ENCODE measurements at regions not wholly inside any gene's neighbourhood (a gene's known extent, or its start where the extent isn't known, plus 50 kb on each side); places are given as distances from the start of the nearest gene placed in this dataset.

GRCh38 chr10:33573606-33574005, 239.1 kb upstream of the NRP1 start:
- no peak for TF ChIP-seq CTCF (IDR thresholded peaks at IDR 0.05; ENCODE audit: insufficient read depth in 1 of 2, low read depth in 1 of 2, low read length in 1 of 2, severe bottlenecking in 1 of 2, unreplicated experiment in 1 of 2)
- intact Hi-C loops (cut with micrococcal nuclease; ENCODE audit: unreplicated experiment) = no loop called here
- Mint-ChIP-seq H3K36me3 (ENCODE audit: insufficient read depth, unreplicated experiment) (no peaks in the 10 kb centered on the region), H3K27ac (ENCODE audit: unreplicated experiment) (no peak overlapping the region), H3K27me3 (ENCODE audit: insufficient read depth, unreplicated experiment) (no peaks in the 10 kb centered on the region), H3K4me1 (ENCODE audit: low read depth, unreplicated experiment) (peaks cover 23% of the 10 kb centered on the region), H3K9me3 (ENCODE audit: unreplicated experiment) (peaks cover 11% of the 10 kb centered on the region), H3K4me3 (ENCODE audit: unreplicated experiment) (no peak overlapping the region)
- no TSS peak for BruUV-seq (replicated peaks)
- POLR2A ChIA-PET = no interaction called here
- CTCF ChIA-PET = no interaction called here
- DNase-seq = no peak
- H3K4me1 ChIP-seq = peaks cover 8% of the 10 kb centered on the region
- no peaks in the 10 kb centered on the region for H3K36me3 ChIP-seq (ENCODE audit: control insufficient read depth, insufficient read depth, low read length)
- no peaks in the 10 kb centered on the region for H3K9me3 ChIP-seq
- H3K4me3 ChIP-seq (ENCODE audit: low read depth, low read length) = no peak overlapping the region
- no peaks in the 10 kb centered on the region for H3K27me3 ChIP-seq (replicated peaks; ENCODE audit: control insufficient read depth, insufficient read depth, low read length)

GRCh38 chr10:33571616-33572015, 237.1 kb upstream of the NRP1 start:
- intact Hi-C loops (cut with micrococcal nuclease; ENCODE audit: unreplicated experiment) = loop anchor here (2.0 kb wide), 1 partner anchor 241 kb away; no protein-coding TSS in a partner anchor
- peak; percentile 63 for DNase-seq
- H3K27ac Mint-ChIP-seq (ENCODE audit: unreplicated experiment) = peak overlapping the region; percentile 38
- Histone ChIP-seq H3K9me3 (no peaks in the 10 kb centered on the region), H3K4me3 (ENCODE audit: low read depth, low read length) (no peak overlapping the region), H3K36me3 (ENCODE audit: control insufficient read depth, insufficient read depth, low read length) (no peaks in the 10 kb centered on the region), H3K4me1 (peaks cover 8% of the 10 kb centered on the region), H3K27me3 (replicated peaks; ENCODE audit: control insufficient read depth, insufficient read depth, low read length) (no peaks in the 10 kb centered on the region)
- no TSS peak for BruUV-seq (replicated peaks)
- no peak overlapping the region for H3K4me3 Mint-ChIP-seq (ENCODE audit: unreplicated experiment)
- H3K4me1 Mint-ChIP-seq (ENCODE audit: low read depth, unreplicated experiment) = peaks cover 23% of the 10 kb centered on the region
- ChIA-PET CTCF (no interaction called here), POLR2A (no interaction called here)
- H3K27me3 Mint-ChIP-seq (ENCODE audit: insufficient read depth, unreplicated experiment) = no peaks in the 10 kb centered on the region
- no peaks in the 10 kb centered on the region for H3K36me3 Mint-ChIP-seq (ENCODE audit: insufficient read depth, unreplicated experiment)
- TF ChIP-seq CTCF (IDR thresholded peaks at IDR 0.05; ENCODE audit: insufficient read depth in 1 of 2, low read depth in 1 of 2, low read length in 1 of 2, severe bottlenecking in 1 of 2, unreplicated experiment in 1 of 2) = no peak
- peaks cover 11% of the 10 kb centered on the region for H3K9me3 Mint-ChIP-seq (ENCODE audit: unreplicated experiment)

GRCh38 chr10:33570495-33570894, 236.0 kb upstream of the NRP1 start:
- ChIA-PET POLR2A (no interaction called here), CTCF (no interaction called here)
- no TSS peak for BruUV-seq (replicated peaks)
- Histone ChIP-seq H3K4me1 (peaks cover 8% of the 10 kb centered on the region), H3K36me3 (ENCODE audit: control insufficient read depth, insufficient read depth, low read length) (no peaks in the 10 kb centered on the region), H3K27me3 (replicated peaks; ENCODE audit: control insufficient read depth, insufficient read depth, low read length) (no peaks in the 10 kb centered on the region), H3K4me3 (ENCODE audit: low read depth, low read length) (no peak overlapping the region), H3K9me3 (no peaks in the 10 kb centered on the region)
- DNase-seq = no peak
- TF ChIP-seq CTCF (IDR thresholded peaks at IDR 0.05; ENCODE audit: insufficient read depth in 1 of 2, low read depth in 1 of 2, low read length in 1 of 2, severe bottlenecking in 1 of 2, unreplicated experiment in 1 of 2) = no peak
- peaks cover 7% of the 10 kb centered on the region for H3K9me3 Mint-ChIP-seq (ENCODE audit: unreplicated experiment)
- H3K4me3 Mint-ChIP-seq (ENCODE audit: unreplicated experiment) = no peak overlapping the region
- H3K27me3 Mint-ChIP-seq (ENCODE audit: insufficient read depth, unreplicated experiment) = no peaks in the 10 kb centered on the region
- H3K36me3 Mint-ChIP-seq (ENCODE audit: insufficient read depth, unreplicated experiment) = no peaks in the 10 kb centered on the region
- intact Hi-C loops (cut with micrococcal nuclease; ENCODE audit: unreplicated experiment) = loop anchor here (2.0 kb wide), 1 partner anchor 240 kb away; no protein-coding TSS in a partner anchor
- no peak overlapping the region for H3K27ac Mint-ChIP-seq (ENCODE audit: unreplicated experiment)
- H3K4me1 Mint-ChIP-seq (ENCODE audit: low read depth, unreplicated experiment) = peaks cover 22% of the 10 kb centered on the region

All from Caco-2 (cell line).